D721Med (cell line): ENCODE measurements at regions not wholly inside any gene's neighbourhood (a gene's known extent, or its start where the extent isn't known, plus 50 kb on each side); places are given as distances from the start of the nearest gene placed in this dataset.

Experiments
- DNase-seq: peaks from one replicate; pipeline ENCODE4 v3.0.0; 2011; ENCODE audit warnings: low spot score; ENCODE audit not compliant: insufficient read length
- FAIRE-seq: peaks from 2 replicates; lab custom pipeline; 2011; peaks lifted over from hg19 to GRCh38; lab: Jason Lieb, UNC
- CTCF ChIP-seq: IDR thresholded peaks from 2 replicates; pipeline ENCODE4 v1.5.1; 2012; ENCODE audit warnings: mild to moderate bottlenecking, control low read depth; ENCODE audit not compliant: insufficient read depth; ENCODE audit errors: missing control alignments

- no peak for DNase-seq
- no peak for TF ChIP-seq CTCF
These were observed 268.7 kb downstream of the EDEM1 start for GRCh38 chr3:5456199-5456598.

DNA sequence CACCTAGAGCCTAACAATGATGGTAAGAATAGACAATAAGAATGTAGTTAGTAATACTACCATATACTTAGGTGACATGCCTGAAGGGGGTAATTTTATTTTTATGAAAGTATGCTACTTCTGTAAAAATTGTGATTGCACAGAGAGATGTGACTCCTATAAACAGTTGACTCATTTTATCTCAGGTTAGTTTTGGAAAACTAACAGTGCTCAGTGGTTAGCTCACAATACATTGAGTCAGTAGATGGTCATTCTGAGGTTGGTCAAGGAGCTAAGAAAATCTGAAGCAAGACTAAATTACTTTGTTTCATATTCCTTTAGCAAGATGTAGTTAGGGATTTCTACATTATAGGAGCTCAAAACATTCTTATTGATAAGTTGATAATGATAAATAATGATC lies 271.0 kb downstream of the EDEM1 start:
- no peak for FAIRE-seq
- no peak for DNase-seq
- TF ChIP-seq CTCF = no peak

More at GRCh38 chr3:5456199-5456598, 268.7 kb downstream of the EDEM1 start:
- FAIRE-seq = no peak

DNA sequence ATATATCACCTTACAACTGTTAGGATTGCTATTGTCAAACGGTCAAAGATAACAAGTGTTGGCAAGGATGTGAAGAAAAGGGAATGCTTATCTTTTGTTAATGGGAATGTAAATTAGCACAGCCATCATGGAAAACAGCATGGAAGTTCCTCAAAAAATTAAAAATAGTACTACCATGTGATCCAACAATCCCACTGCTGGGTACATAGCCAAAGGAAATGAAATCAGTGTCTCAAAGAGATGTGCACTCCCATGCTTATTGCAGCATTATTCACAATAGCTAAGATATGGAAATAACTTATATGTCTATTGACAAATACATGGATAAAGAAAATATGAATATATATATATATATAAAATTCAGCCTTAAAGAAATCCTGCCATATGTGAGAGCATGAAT lies 274.6 kb downstream of the EDEM1 start:
- TF ChIP-seq CTCF = no peak
- FAIRE-seq (no peak), DNase-seq (no peak)

GRCh38 chr3:5463991-5464390 lies 276.5 kb downstream of the EDEM1 start:
- FAIRE-seq (no peak), DNase-seq (no peak)
- no peak for TF ChIP-seq CTCF

DNA sequence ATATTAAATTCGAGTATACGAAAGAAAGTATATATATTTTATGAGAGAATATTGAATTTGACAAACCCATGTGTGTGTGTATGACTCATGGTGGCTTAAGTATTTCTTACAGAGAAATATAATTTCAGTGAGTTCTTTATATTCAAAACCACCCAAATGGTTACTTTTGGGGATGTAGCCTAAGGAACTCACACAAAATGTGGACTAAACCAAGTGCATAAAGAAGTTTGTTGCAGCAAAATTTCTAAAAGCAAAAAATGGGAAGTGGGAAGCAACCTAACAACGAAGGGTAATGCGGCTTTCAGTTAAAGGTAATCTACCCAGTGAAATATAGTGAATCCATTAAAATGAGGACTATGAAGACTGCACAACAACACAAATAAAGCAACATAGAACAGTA lies 277.1 kb downstream of the EDEM1 start:
- FAIRE-seq (no peak), DNase-seq (no peak)
- TF ChIP-seq CTCF = no peak

- DNase-seq = no peak
- FAIRE-seq = no peak
- no peak for TF ChIP-seq CTCF
These were observed 277.7 kb downstream of the EDEM1 start for GRCh38 chr3:5465183-5465582.

GRCh38 chr3:5466065-5466464 lies 278.6 kb downstream of the EDEM1 start:
- FAIRE-seq (no peak), DNase-seq (no peak)
- no peak for TF ChIP-seq CTCF
